ENCODE measurements at regions not wholly inside any gene's neighbourhood (a gene's known extent, or its start where the extent isn't known, plus 50 kb on each side); places are given as distances from the start of the nearest gene placed in this dataset.

DNA sequence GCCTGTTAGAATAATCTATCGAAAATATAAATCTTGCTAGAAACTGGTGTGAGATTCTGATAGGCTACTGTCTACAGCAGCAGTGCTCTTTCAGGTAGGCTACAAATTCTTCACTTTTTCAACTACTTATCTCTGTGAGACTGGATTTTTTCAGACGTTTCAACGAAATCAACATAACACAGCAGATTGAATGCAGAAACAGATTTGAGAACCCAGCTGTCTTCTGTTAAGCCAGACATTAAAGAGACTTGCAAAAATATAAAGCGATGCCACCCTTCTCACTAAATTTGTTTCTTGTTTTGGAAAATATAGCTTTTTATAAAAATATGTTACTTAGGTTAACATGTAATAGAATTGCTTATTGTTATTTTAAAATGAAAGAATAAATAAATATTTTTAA is 140.6 kb upstream of the PHACTR1 start:
- DNase-seq (ENCODE audit: low read depth in 4 of 4, low spot score in 2 of 4): no peak

DNA sequence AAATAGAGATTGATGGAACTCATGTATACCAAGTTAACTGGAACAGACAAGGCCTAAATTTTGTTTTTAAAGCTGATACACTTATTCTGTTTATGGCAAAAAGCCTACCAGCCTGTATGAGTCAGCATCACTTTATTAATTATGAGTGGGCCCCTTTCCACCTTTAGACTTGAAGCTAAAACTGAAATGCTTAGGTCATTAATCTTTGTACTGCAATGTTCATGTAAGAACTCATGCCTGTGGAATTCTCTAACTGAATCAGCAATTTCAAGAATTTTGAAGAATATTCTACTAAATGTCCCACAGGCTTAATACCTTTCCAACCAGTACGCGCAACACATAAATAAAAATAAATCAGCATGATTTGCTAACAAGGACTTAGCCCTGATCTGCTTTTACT is 140.2 kb upstream of the PHACTR1 start:
- DNase-seq (ENCODE audit: low read depth in 4 of 4, low spot score in 2 of 4): no peak

DNA sequence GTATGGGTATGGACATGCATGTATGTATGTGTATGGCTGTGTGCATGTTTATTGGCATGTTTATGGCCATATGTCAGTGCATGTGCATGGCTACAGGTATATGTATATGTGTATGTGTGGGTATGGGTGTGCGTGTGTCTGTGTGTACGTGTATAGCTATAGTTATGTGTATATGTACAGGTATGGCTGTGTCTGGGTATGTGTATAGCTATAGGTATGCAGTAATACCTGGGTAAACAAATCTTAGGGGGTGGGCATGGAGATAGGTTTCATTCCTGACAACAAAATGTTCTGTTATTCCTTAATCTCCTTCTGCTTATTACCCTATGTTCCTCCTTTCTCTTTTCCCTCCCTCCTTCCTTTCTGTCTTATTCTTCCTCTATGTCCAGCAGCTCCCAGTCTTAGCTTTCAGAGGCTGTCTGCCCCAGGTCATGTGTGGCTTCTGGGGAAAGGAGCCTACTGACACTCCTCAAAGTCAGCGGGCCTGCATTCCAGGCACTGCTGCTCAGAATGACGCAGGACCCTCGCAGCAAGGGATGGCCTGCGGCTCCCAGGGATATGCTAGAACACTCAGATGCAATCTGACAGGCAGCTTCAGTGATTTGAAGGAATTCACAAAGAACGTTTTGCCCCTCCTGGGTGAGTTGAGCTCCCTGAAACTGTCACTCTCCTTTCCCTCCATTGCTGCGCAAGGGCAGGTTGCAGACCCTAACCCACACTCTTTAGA is 139.3 kb upstream of the PHACTR1 start:
- no peak for DNase-seq (ENCODE audit: low read depth in 4 of 4, low spot score in 2 of 4)

DNA sequence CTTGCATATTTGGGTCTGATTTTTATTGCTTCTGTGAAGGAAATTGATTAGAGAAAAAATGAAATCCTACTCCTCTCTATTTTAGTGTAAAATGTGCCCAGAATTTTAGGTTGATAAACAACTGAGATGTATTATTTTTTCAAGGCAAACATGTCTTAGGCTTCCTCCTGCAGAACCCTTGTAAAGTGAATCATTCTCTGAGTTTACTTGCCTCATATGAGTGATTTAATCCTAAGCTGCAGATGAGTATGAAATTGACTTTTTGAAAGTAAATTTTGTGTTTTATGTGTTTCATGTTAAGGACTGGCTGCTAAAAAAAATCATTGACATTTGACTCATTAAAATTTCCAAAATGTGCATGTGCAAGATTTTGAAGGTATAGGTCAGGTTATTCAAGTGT is 138.5 kb upstream of the PHACTR1 start:
- DNase-seq (ENCODE audit: low read depth in 4 of 4, low spot score in 2 of 4): no peak

DNA sequence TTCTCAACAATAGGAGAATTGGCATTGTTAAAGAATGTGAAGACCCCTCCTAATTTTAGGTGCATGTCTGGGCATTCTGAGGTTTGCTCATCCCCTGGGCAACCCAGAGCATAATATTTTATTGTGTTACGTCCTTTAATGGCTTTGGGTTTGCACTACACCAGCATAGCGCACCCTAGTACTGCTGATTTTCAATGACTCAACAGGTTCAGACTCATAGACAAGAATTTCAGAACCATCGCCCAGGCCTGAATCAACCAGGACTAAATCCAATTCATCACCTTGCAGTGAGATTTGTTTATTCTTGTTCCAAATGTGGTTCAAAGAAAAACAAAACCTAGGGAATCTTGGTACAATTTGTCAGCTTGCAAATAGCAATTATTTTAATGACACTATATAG is 137.8 kb upstream of the PHACTR1 start:
- no peak for DNase-seq (ENCODE audit: low read depth in 4 of 4, low spot score in 2 of 4)

DNA sequence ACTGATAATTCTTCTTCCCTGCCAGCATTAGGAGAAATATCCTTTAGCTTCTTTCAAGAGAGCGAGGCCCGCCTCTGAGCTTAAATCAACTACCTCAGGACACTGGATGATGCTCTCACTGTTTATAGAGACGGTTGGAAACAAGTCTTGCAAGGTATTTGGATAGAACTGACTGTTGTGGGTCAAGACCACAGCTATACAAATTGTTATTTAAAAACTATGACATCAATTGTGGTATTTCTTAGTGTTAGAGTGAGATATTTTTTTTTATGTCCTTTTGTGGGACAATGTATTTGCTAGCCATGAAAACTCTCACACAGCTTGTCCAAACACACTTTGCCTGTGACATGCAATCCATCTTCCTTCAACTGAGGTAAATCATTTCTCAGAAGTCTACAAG is 136.3 kb upstream of the PHACTR1 start:
- DNase-seq (ENCODE audit: low read depth in 4 of 4, low spot score in 2 of 4): no peak

DNA sequence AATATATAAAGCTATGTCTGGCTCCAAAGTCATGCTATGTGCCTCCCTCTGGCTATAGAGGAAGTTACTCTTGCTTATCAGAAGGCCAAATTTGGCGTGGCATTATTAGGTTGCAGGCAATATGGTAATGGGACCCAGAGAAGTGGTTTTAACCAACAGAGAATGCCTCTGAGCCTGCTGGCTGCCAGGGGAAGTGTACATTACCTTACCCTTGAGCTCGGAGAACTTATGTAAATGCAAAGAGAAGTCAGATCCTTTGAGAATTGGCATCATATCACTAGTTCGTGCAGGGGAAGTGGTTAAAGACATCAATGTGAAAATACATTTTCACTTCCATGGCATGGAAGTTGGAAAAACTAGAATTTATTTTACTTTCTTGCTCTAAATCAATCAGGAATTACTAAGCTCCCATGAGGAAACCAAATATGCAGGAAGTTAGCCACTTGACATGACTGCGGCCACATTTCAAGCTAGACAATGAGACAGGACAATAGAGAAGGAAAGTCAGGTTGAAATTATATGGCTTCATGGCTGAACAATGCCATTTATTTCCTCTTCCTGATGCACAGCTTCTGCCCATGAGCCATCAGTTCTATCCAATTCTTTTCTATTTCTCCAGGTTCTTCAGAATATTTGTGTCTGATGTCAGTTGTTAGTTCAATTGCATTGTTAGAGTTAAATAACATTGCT is 134.0 kb upstream of the PHACTR1 start:
- no peak for DNase-seq (ENCODE audit: low read depth in 4 of 4, low spot score in 2 of 4)

DNA sequence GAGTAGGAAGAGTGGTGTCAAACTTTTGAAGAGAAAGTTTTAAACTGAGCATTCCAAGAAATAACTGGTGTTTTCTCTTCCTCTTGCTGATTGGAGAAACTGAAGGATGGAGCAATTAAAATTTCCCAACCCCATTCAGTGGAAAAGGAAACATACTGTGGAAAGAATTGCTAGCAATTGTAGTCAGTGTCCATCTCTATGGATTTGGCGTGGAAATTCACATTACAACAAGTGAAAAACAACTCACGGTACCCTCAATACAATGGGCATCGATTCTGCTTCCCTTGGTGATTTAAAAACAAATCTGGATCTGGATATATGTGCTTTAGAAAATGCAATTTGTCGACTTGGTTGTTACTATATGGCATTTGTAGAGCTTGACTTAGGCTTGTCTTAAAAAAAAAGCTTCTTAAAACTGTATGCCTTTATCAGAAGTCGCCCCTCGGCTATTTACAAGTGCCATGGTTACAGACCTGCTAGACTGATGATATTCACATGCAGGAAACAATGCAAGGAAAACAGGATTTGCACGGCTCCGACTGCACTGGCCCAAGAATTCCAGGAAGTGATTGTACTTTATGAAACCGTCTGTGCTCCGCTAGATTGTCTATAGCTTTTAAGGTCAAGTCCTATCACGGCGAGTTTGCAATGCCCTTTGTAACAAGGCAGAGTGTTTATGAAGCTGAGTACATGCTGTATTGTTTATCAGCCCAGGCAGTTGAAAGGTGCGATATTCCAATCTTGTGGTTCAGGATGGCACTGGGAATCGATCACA is 131.7 kb upstream of the PHACTR1 start:
- no peak for DNase-seq (ENCODE audit: low read depth in 4 of 4, low spot score in 2 of 4)

DNA sequence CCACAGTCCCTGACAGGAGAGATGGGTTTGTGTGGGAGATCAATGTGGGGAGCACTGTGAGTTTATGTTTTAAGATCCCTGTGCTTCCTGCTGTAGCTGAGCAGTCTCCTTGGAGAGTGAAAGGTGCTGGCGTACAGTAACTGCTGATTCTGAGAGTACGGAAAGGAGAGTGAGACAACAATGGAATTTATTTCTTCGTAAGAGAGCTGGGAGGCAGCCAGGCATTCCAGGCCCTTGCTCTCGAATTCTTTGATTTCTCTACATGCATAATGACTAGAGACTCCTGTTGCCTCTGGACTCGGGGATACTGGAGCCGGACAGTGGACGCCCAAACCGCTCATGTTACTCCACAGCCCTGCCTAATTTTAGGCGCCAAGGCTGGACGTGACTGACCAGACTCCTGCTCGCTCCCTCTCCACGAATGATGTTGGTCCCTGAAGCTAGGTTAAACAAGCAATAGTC is 131.0 kb upstream of the PHACTR1 start:
- no peak for DNase-seq (ENCODE audit: low read depth in 4 of 4, low spot score in 2 of 4)

DNA sequence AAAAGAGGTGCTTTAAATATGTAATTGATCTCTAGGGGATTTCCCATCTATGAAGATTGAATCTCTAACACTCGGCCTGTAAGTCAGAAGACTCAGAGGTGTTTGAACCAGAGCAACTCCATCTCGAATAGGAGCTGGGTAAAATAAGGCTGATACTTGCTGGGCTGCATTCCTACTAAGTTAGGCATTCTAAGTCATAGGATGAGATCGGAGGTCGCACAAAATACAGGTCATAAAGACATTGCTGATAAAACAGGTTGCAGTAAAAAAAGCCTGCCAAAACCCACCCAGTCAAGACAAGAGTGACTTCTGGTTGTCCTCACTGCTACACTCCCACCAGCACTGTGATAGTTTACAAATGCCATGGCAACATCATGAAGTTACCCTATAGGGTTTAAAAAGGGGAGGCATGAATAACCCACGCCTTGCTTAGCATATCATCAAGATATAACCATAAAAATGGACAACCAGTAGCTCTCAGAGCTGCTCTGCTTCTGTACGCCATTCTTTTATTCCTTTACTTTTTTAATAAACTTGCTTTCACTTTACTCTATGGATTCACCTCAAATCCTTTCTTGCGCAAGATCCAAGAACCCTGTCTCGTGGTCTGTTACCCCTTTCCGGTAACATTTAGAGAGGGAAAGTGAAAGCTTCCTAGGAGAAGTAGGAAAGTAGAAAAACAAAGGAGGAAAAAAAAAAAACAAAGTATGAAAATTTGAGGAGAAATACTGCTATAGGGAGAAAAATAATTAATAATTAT is 129.7 kb upstream of the PHACTR1 start:
- DNase-seq (ENCODE audit: low read depth in 4 of 4, low spot score in 2 of 4): no peak

DNA sequence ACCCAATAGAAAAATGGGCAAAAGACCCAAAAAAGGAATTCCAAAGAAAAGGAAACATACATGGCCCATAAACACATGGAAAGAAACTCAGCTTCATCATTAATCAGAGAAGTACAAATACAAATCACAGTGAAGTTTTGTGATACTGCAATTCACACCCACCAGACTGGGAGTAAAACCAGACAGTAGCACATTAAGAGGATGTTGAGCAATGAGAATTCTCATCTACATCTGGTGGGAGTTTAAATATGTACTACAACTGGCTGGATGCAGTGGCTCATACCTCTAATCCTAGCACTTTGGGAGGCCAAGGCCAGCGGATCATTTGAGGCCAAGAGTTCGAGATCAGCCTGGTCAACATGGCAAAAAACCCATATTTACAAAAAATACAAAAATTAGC is 125.7 kb upstream of the PHACTR1 start:
- DNase-seq (ENCODE audit: low read depth in 4 of 4, low spot score in 2 of 4): no peak

DNA sequence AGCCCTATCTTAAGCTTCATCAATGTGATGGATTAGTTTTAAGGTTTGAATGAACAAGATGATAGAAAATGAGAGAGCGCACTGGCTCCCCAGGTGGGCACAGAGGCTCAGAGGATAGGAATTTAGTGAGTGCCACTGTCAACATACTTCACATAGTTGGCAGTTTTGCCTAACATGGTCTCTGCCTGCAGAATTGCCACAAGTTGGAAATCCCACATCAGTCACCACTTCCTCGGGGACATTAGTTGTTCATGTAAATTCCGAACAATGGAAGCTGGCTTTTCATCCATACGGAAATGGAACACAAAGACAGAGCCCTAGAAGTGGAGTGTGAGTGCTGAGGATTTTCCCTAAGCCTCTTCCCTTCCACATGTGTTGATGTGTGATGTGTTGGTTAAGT is 123.9 kb upstream of the PHACTR1 start:
- DNase-seq (ENCODE audit: low read depth in 4 of 4, low spot score in 2 of 4): no peak

DNA sequence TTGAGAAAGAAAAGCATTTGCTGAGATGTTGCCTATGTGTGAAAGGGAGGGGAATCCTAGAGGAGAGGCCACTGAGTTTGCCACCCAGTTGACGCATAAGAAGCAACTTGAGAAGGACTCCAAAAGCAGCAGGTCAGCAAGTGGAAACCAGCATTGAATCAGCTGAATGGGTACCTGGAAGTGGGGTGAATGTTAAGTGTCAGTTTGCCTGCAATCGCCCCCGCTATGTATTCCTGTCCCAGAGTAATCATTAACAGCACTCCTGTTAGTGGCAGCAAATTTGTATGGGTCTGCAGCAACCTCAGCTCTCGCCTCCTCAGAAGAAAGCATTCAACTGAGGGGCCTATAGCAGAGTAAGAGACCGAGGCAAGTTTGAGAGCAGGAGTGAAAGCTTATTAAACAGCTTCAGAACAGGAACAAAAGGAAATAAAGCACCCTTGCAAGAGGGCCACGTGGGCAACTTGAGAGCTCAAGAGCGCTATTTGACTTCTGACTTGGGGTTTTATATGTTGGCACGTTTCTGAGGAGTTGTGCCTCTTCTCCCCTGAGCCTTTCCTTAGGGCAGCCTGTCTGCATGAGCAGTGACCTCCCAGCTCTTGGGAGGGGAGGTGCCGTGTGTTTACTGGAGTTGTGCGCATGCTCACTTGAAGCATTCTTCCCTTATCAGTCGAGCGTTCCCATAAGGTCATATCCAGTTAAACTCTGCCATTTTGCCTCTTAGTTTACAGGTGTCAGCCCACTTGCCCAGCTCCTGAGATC is 122.6 kb upstream of the PHACTR1 start:
- DNase-seq (ENCODE audit: low read depth in 4 of 4, low spot score in 2 of 4): no peak

DNA sequence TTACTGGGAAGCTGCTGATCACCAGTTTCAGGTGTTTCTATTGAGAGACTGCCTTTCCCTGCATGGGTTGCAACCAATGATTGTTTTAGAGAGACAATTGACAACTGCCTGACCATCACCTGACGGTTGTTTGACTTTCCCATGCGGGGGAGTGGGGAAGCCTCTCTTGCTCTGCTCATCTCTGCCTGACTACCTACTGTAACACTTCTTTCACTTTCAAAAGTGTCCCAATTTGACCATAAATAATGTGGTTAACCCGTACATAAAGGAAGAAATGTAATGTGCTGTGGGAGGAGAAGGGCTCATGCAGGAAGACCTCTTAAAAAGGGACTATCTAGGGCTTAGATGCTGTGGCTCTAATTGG is 122.1 kb upstream of the PHACTR1 start:
- no peak for DNase-seq (ENCODE audit: low read depth in 4 of 4, low spot score in 2 of 4)

DNA sequence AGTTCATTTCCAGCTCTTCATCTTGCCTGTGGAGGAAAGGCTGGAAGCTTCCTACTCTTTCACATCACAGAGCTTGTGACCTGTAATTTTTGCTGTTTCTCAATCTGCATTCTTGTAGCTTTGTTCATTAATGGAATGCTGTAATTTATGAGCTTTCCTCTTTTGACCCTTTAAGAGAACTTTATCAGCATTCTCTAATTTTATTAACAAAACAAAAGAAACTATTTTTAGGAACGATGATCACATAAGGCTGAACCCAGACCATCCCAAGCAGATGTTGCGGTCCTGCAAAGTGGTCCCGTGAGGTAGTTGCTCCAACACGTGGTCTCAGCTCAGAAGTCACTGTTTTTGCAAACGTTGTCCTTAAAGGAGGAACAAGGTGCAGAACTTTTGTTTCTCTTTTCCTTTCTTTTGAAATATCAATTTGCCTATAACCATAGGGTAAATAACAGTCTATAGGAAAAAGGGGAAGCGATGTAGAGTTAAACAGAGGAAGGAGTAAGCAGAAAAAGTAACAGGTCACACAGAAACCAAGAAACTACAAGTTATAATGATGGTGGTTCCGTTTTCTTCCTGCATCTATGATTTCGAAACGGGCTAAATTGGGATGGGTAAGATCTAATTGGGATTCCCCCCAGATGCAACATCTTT is 121.3 kb upstream of the PHACTR1 start:
- DNase-seq (ENCODE audit: low read depth in 4 of 4, low spot score in 2 of 4): no peak

DNA sequence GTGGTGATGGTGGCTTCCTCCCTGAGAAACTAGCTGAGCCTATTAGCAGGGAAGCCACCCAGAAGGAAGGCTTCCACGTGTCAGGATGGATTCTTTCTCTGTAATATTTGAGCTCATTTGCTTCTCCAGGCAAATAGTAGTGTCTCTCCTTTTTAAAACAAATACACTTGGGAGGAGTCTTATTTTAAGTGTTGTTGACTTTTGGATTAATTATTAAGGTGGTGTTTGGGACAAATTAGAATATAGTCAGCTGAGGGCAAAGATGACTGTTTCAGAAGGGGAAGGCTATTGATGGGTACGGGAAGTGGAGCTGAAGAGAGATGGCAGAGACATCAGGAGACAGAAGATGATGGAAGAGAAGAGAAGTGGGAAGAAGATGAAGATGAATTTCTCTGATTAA is 119.8 kb upstream of the PHACTR1 start:
- DNase-seq (ENCODE audit: low read depth in 4 of 4, low spot score in 2 of 4): no peak

DNA sequence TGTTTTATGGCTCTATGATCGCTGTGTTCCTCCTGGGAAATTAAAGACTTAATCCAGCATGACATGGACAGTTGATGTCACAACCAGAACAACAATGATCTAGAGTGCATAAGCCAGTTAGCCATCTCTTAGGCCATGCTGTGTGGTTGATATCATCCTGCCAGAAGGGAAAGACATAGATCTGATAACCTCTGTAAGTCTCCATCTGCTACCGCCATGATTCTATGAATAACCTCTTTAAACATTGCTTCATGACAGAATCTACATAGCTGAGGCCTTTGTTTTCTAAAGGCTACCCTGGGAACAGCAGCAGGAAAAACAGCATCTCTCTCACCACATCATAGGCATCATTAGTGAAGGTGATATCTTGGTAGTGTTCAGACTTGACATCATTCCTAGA is 117.6 kb upstream of the PHACTR1 start:
- no peak for DNase-seq (ENCODE audit: low read depth in 4 of 4, low spot score in 2 of 4)

DNA sequence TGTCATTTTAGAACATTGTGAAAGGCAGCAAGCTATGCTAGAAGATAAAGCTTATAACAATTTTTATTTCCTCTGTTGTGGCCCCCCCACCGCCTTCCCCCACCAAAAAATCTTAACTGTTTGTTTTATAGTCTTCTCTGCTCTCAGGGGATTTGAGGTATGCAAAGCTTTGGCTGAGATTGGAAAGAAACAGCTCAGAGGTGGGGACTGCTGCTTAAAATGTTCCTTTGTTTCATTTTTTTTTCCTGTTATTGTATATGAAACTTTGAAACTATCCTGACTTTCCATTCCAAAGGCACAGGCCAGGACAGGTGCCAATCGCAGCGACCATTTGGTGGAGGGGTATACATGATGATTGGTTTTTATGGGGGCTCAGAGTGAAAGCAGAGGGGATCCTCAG is 114.7 kb upstream of the PHACTR1 start:
- no peak for DNase-seq (ENCODE audit: low read depth in 4 of 4, low spot score in 2 of 4)

DNA sequence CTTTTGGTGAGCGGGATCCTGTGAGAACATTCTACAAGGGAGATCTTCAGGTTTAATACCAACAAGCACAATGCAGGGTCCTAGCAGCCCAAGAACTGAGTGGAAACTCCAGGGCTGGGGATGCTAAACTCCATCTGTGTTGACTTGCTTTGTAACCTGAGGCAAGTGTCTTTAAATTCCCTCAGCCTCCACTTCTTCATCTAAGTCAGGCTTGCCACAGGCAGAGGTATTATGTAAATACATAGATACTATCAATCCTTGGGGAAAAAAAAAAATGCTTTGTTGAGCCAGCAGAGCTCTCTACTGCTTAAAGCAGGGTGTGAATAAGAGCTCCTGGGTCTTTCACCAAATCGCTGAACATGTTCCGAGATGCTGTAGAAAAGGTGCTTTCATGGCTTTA is 114.2 kb upstream of the PHACTR1 start:
- DNase-seq (ENCODE audit: low read depth in 4 of 4, low spot score in 2 of 4): no peak

Measured in left renal cortex interstitium (tissue), 4 donors.